ENCODE measurements at regions not wholly inside any gene's neighbourhood (a gene's known extent, or its start where the extent isn't known, plus 50 kb on each side); places are given as distances from the start of the nearest gene placed in this dataset.

- ATAC-seq = no peak
- no peak for DNase-seq (ENCODE audit: low spot score)
- no peak overlapping the region for H3K27ac ChIP-seq (ENCODE audit: extremely low read length, insufficient read depth, low read length)
- H3K9ac ChIP-seq (ENCODE audit: insufficient read depth, low read depth, low read length) = no peak overlapping the region
- WGBS (ENCODE audit: low lambda C conversion rate) = 6% methylated on average over 1 of the region's 1 CpG
- H3K36me3 ChIP-seq (replicated peaks in 1 of 2; ENCODE audit: control insufficient read depth in 1 of 2, insufficient read depth in 2 of 2, low read length in 2 of 2) = no peaks in the 10 kb centered on the region
- no TSS peak for BruUV-seq (replicated peaks)
- no peaks in the 10 kb centered on the region for H3K9me3 ChIP-seq (ENCODE audit: low read length)
- no peak overlapping the region for H2AFZ ChIP-seq (ENCODE audit: low read length)
- in situ Hi-C loops (cut with HindIII; ENCODE audit: extremely low pct_ligation_motif_present, low pct_unique_long_range_greater_than_20kb) (no loop called here), intact Hi-C loops (cut with micrococcal nuclease; ENCODE audit: unreplicated experiment) (no loop called here)
- peaks cover 3 to 4% of the 10 kb centered on the region in 2 experiments; a peak in 2 of 5 replicates for H3K27me3 ChIP-seq (ENCODE audit: control insufficient read depth in 1 of 2, insufficient read depth in 2 of 2, low read length in 2 of 2)
- no peak for FAIRE-seq
- ChIA-PET POLR2A (no interaction called here), CTCF (ENCODE audit: low intra/inter-chr PET ratio, low total read pairs) (no interaction called here)
- H3K79me2 ChIP-seq (ENCODE audit: insufficient read depth, low read length) = no peaks in the 10 kb centered on the region
- no peak overlapping the region for H3K4me3 ChIP-seq (replicated peaks in 1 of 3; ENCODE audit: insufficient read depth in 1 of 3, low read depth in 2 of 3, low read length in 3 of 3)
- no peaks in the 10 kb centered on the region for H4K20me1 ChIP-seq (ENCODE audit: insufficient read depth, low read length)
- no peaks in the 10 kb centered on the region for H3K4me1 ChIP-seq (ENCODE audit: insufficient read depth, low read length)
- no peak for TF ChIP-seq ZBTB38 (CRISPR knock-in tag; IDR thresholded peaks at IDR 0.05)
- H3K4me2 ChIP-seq (ENCODE audit: low read depth, low read length) = no peak overlapping the region
These were observed 110.2 kb downstream of the MATN1 start for GRCh38 chr1:30613188-30613587.

GRCh38 chr1:30612536-30613065 lies 110.8 kb downstream of the MATN1 start:
- H3K4me2 ChIP-seq (ENCODE audit: low read depth, low read length) = no peak overlapping the region
- FAIRE-seq (no peak), ATAC-seq (no peak), DNase-seq (ENCODE audit: low spot score) (no peak)
- no peaks in the 10 kb centered on the region for H3K36me3 ChIP-seq (replicated peaks in 1 of 2; ENCODE audit: control insufficient read depth in 1 of 2, insufficient read depth in 2 of 2, low read length in 2 of 2)
- no peak overlapping the region for H3K9ac ChIP-seq (ENCODE audit: insufficient read depth, low read depth, low read length)
- no peaks in the 10 kb centered on the region for H3K79me2 ChIP-seq (ENCODE audit: insufficient read depth, low read length)
- no peak overlapping the region for H2AFZ ChIP-seq (ENCODE audit: low read length)
- H3K27me3 ChIP-seq (ENCODE audit: control insufficient read depth in 1 of 2, insufficient read depth in 2 of 2, low read length in 2 of 2) = peaks cover 0 to 4% of the 10 kb centered on the region in 2 experiments; a peak in 2 of 5 replicates
- POLR2A ChIA-PET = no interaction called here
- no peak for TF ChIP-seq ZFP82 (CRISPR knock-in tag; IDR thresholded peaks at IDR 0.05; ENCODE audit: borderline replicate concordance)
- TF ChIP-seq ZNF451 (CRISPR knock-in tag; IDR thresholded peaks at IDR 0.05) = no peak
- 0 out of 2 replicates have a peak, but pooled peaks have one; percentile 20 for TF ChIP-seq MNT (IDR thresholded peaks at IDR 0.05)
- no peak for TF ChIP-seq KLF13 (CRISPR knock-in tag; IDR thresholded peaks at IDR 0.05)
- TF ChIP-seq ZNF713 (CRISPR knock-in tag; IDR thresholded peaks at IDR 0.05) = no peak
- no peaks in the 10 kb centered on the region for H3K9me3 ChIP-seq (ENCODE audit: low read length)
- intact Hi-C loops (cut with micrococcal nuclease; ENCODE audit: unreplicated experiment) (no loop called here), in situ Hi-C loops (cut with HindIII; ENCODE audit: extremely low pct_ligation_motif_present, low pct_unique_long_range_greater_than_20kb) (no loop called here)
- H4K20me1 ChIP-seq (ENCODE audit: insufficient read depth, low read length) = no peaks in the 10 kb centered on the region
- H3K4me3 ChIP-seq (replicated peaks in 1 of 3; ENCODE audit: insufficient read depth in 1 of 3, low read depth in 2 of 3, low read length in 3 of 3) = no peak overlapping the region
- H3K27ac ChIP-seq (ENCODE audit: extremely low read length, insufficient read depth, low read length) = no peak overlapping the region
- CTCF ChIA-PET (ENCODE audit: low intra/inter-chr PET ratio, low total read pairs) = no interaction called here
- 29% methylated on average over 1 of the region's 1 CpG for WGBS (ENCODE audit: low lambda C conversion rate)
- BruUV-seq (replicated peaks) = no TSS peak
- no peaks in the 10 kb centered on the region for H3K4me1 ChIP-seq (ENCODE audit: insufficient read depth, low read length)
